ENCODE measurements at regions not wholly inside any gene's neighbourhood (a gene's known extent, or its start where the extent isn't known, plus 50 kb on each side); places are given as distances from the start of the nearest gene placed in this dataset.

GRCh38 chr1:65658122-65658521 lies 134.6 kb upstream of the PDE4B start:
- DNase-seq (ENCODE audit: low read depth) = no peak
- Mint-ChIP-seq H3K27ac (ENCODE audit: unreplicated experiment) (no peak overlapping the region), H3K36me3 (ENCODE audit: low read depth, unreplicated experiment) (no peaks in the 10 kb centered on the region), H3K4me3 (ENCODE audit: unreplicated experiment) (no peak overlapping the region), H3K9me3 (ENCODE audit: unreplicated experiment) (peaks cover 7% of the 10 kb centered on the region), H3K4me1 (ENCODE audit: low read depth, unreplicated experiment) (no peaks in the 10 kb centered on the region), H3K27me3 (ENCODE audit: low read depth, unreplicated experiment) (peaks cover 3% of the 10 kb centered on the region)
- no peak overlapping the region for H2AFZ ChIP-seq (ENCODE audit: low read depth, low read length)
- no peaks in the 10 kb centered on the region for H3K79me2 ChIP-seq (ENCODE audit: insufficient read depth, low read length)
- no peak for FAIRE-seq
- no peaks in the 10 kb centered on the region for H3K4me1 ChIP-seq (ENCODE audit: insufficient read depth, low read length)
- no peaks in the 10 kb centered on the region for H3K9me3 ChIP-seq (ENCODE audit: insufficient read depth, low read depth, low read length)
- no peaks in the 10 kb centered on the region for H3K27me3 ChIP-seq (ENCODE audit: insufficient read depth, low read length)
- no peak overlapping the region for H3K4me2 ChIP-seq (ENCODE audit: low read length)
- no peak overlapping the region for H3K9ac ChIP-seq (ENCODE audit: low read length)
- TF ChIP-seq EZH2 (IDR thresholded peaks at IDR 0.05; ENCODE audit: insufficient read depth, low read length) (no peak), CTCF (IDR thresholded peaks at IDR 0.05; ENCODE audit: insufficient read depth, low read depth, low read length) (no peak)
- no peaks in the 10 kb centered on the region for H3K36me3 ChIP-seq (ENCODE audit: insufficient read depth, low read length)
- H3K27ac ChIP-seq (ENCODE audit: low read depth, low read length) = no peak overlapping the region
- H4K20me1 ChIP-seq (ENCODE audit: insufficient read depth, low read length) = no peaks in the 10 kb centered on the region
- H3K4me3 ChIP-seq (ENCODE audit: insufficient read depth, low read depth, low read length) = no peak overlapping the region

GRCh38 chr1:65668368-65668767 lies 124.3 kb upstream of the PDE4B start:
- TF ChIP-seq CTCF (IDR thresholded peaks at IDR 0.05; ENCODE audit: insufficient read depth, low read depth, low read length) = no peak
- TF ChIP-seq EZH2 (IDR thresholded peaks at IDR 0.05; ENCODE audit: insufficient read depth, low read length) = no peak
- Histone ChIP-seq H3K27ac (ENCODE audit: low read depth, low read length) (no peak overlapping the region), H3K79me2 (ENCODE audit: insufficient read depth, low read length) (no peaks in the 10 kb centered on the region), H2AFZ (ENCODE audit: low read depth, low read length) (no peak overlapping the region), H3K36me3 (ENCODE audit: insufficient read depth, low read length) (no peaks in the 10 kb centered on the region), H3K9me3 (ENCODE audit: insufficient read depth, low read depth, low read length) (no peaks in the 10 kb centered on the region), H3K9ac (ENCODE audit: low read length) (no peak overlapping the region), H3K4me1 (ENCODE audit: insufficient read depth, low read length) (no peaks in the 10 kb centered on the region), H3K4me2 (ENCODE audit: low read length) (no peak overlapping the region), H4K20me1 (ENCODE audit: insufficient read depth, low read length) (no peaks in the 10 kb centered on the region), H3K27me3 (ENCODE audit: insufficient read depth, low read length) (no peaks in the 10 kb centered on the region), H3K4me3 (ENCODE audit: insufficient read depth, low read depth, low read length) (no peak overlapping the region)
- DNase-seq (ENCODE audit: low read depth) (no peak), FAIRE-seq (no peak)
- Mint-ChIP-seq H3K9me3 (ENCODE audit: unreplicated experiment) (peaks cover 8% of the 10 kb centered on the region), H3K4me3 (ENCODE audit: unreplicated experiment) (no peak overlapping the region), H3K27me3 (ENCODE audit: low read depth, unreplicated experiment) (no peaks in the 10 kb centered on the region), H3K4me1 (ENCODE audit: low read depth, unreplicated experiment) (peaks cover 5% of the 10 kb centered on the region), H3K27ac (ENCODE audit: unreplicated experiment) (peak overlapping the region; percentile 58), H3K36me3 (ENCODE audit: low read depth, unreplicated experiment) (no peaks in the 10 kb centered on the region)

GRCh38 chr1:65670518-65670917 lies 122.2 kb upstream of the PDE4B start:
- no peaks in the 10 kb centered on the region for H3K36me3 ChIP-seq (ENCODE audit: insufficient read depth, low read length)
- H3K27ac Mint-ChIP-seq (ENCODE audit: unreplicated experiment) = no peak overlapping the region
- no peaks in the 10 kb centered on the region for H3K36me3 Mint-ChIP-seq (ENCODE audit: low read depth, unreplicated experiment)
- no peaks in the 10 kb centered on the region for H3K79me2 ChIP-seq (ENCODE audit: insufficient read depth, low read length)
- no peak overlapping the region for H2AFZ ChIP-seq (ENCODE audit: low read depth, low read length)
- H3K27ac ChIP-seq (ENCODE audit: low read depth, low read length) = no peak overlapping the region
- TF ChIP-seq CTCF (IDR thresholded peaks at IDR 0.05; ENCODE audit: insufficient read depth, low read depth, low read length) (no peak), EZH2 (IDR thresholded peaks at IDR 0.05; ENCODE audit: insufficient read depth, low read length) (no peak)
- no peak for FAIRE-seq
- H3K9ac ChIP-seq (ENCODE audit: low read length) = no peak overlapping the region
- H3K27me3 ChIP-seq (ENCODE audit: insufficient read depth, low read length) = no peaks in the 10 kb centered on the region
- H3K4me1 ChIP-seq (ENCODE audit: insufficient read depth, low read length) = no peaks in the 10 kb centered on the region
- H3K4me2 ChIP-seq (ENCODE audit: low read length) = no peak overlapping the region
- peaks cover 8% of the 10 kb centered on the region for H3K9me3 Mint-ChIP-seq (ENCODE audit: unreplicated experiment)
- no peaks in the 10 kb centered on the region for H3K27me3 Mint-ChIP-seq (ENCODE audit: low read depth, unreplicated experiment)
- no peak for DNase-seq (ENCODE audit: low read depth)
- no peak overlapping the region for H3K4me3 Mint-ChIP-seq (ENCODE audit: unreplicated experiment)
- no peaks in the 10 kb centered on the region for H3K9me3 ChIP-seq (ENCODE audit: insufficient read depth, low read depth, low read length)
- H3K4me1 Mint-ChIP-seq (ENCODE audit: low read depth, unreplicated experiment) = peaks cover 5% of the 10 kb centered on the region
- H4K20me1 ChIP-seq (ENCODE audit: insufficient read depth, low read length) = no peaks in the 10 kb centered on the region
- no peak overlapping the region for H3K4me3 ChIP-seq (ENCODE audit: insufficient read depth, low read depth, low read length)

Data from astrocyte (in vitro differentiated cells and primary cell).